Activated T-helper 17 cell treated with anti-CD3 and anti-CD28 coated beads, Interleukin-2, amount 50 U/mL, for 72 hours (primary cell): ENCODE measurements at regions not wholly inside any gene's neighbourhood (a gene's known extent, or its start where the extent isn't known, plus 50 kb on each side); places are given as distances from the start of the nearest gene placed in this dataset.
"Not testable (repeated sequence)": the region's sequence is repeated elsewhere in the genome, so short reads cannot be mapped to it uniquely, and the experiment has no call there.

ENCODE experiments used
- ATAC-seq: fragments of 150-1000 bp; cut with Tn5 transposase; replicated peaks from 2 replicates; pipeline ENCODE4 v1.10.0; 2021; ENCODE audit warnings: mild to moderate bottlenecking, moderate library complexity
- H3K27ac Mint-ChIP-seq: one replicate; pipeline ENCODE4 v1.8.0; 2022; ENCODE audit warnings: mixed read lengths
- H3K27me3 Mint-ChIP-seq: one replicate; pipeline ENCODE4 v1.8.0; 2022; ENCODE audit warnings: mixed read lengths
- H3K36me3 Mint-ChIP-seq: one replicate; pipeline ENCODE4 v1.8.0; 2022; ENCODE audit warnings: low read depth, mild to moderate bottlenecking, mixed read lengths
- H3K4me1 Mint-ChIP-seq: one replicate; pipeline ENCODE4 v1.8.0; 2022; ENCODE audit warnings: mixed read lengths
- H3K4me3 Mint-ChIP-seq: one replicate; pipeline ENCODE4 v1.8.0; 2022; ENCODE audit warnings: mild to moderate bottlenecking, mixed read lengths
- H3K9me3 Mint-ChIP-seq: one replicate; pipeline ENCODE4 v1.8.0; 2022; ENCODE audit warnings: mixed read lengths

DNA sequence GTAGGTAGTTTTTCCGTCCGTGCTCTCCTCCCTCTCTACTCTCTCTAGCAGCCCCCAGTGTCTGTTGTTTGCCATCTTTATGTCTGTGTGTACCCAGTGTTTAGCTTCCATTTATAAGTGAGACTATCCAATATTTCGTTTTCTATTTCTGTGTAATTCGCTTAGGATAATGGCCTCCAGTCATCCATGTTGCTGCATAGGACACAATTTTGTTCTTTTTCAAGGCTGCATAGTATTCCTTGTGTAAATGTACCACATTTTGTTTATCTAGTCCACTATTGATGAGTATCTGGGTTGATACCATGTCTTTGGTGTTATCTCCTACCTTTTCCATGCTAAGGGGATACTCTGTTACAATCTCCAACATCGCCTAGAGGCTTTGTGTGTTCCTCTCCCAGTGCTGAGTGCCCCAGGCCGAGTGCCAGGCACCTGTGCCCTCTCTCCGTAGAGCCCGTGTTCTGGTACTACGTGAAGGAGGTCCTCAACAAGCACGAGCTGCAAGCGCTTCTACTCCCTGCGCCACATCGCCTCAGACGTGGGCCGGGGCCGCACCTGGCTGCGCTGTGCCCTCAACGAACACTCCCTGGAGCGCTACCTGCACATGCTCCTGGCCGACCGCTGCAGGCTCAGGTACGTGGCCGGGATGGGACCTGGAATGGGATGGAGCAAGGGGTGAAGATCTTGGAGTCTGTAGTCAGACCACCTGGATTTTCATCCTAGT, 51.0 kb downstream of the NPIPB11 start:
- not testable (repeated sequence) for ATAC-seq, H3K4me3 Mint-ChIP-seq, H3K4me1 Mint-ChIP-seq, H3K9me3 Mint-ChIP-seq, H3K36me3 Mint-ChIP-seq, H3K27ac Mint-ChIP-seq, H3K27me3 Mint-ChIP-seq

DNA sequence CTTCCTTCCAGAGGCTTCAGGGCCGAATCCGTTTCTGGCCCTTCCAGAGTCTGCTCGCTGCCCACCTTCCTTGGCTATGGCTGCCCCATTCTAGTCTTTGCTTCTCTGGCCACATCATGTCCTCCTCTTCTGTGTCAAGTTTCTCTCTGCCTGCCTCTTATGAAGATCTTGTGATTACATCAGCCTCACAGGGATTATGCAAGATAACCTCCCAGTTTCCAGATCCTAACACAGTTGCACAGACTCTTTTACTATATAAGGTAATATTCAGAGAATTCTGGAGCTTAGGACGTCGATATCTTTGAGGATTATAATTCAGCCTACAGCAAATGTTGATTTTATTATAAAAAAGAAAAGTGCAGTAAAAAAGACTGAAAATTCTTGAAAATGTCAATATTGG, 52.1 kb downstream of the NPIPB11 start:
- not testable (repeated sequence) for H3K27me3 Mint-ChIP-seq, ATAC-seq, H3K4me1 Mint-ChIP-seq, H3K9me3 Mint-ChIP-seq, H3K27ac Mint-ChIP-seq, H3K4me3 Mint-ChIP-seq, H3K36me3 Mint-ChIP-seq

DNA sequence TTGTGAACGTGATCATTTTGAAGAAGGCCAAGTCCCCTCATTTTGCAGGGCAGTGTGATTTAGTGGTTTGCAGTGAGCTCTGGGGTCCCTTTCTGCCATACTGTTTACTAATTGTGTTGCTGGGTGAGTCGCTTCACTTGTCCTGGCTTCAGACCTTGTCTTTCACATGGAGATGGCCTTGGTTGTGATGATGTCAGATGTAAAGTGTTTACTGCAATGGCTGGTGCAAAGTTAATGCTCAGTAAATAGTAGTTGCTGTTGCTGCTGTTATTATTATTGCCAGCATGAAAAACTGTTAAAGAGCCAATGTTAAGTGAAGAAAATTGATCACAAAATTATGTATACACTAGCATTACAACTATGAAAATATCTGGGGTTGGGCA, 53.9 kb downstream of the NPIPB11 start:
- H3K4me1 Mint-ChIP-seq, H3K4me3 Mint-ChIP-seq, ATAC-seq, H3K27ac Mint-ChIP-seq, H3K27me3 Mint-ChIP-seq, H3K36me3 Mint-ChIP-seq, H3K9me3 Mint-ChIP-seq: not testable (repeated sequence)

DNA sequence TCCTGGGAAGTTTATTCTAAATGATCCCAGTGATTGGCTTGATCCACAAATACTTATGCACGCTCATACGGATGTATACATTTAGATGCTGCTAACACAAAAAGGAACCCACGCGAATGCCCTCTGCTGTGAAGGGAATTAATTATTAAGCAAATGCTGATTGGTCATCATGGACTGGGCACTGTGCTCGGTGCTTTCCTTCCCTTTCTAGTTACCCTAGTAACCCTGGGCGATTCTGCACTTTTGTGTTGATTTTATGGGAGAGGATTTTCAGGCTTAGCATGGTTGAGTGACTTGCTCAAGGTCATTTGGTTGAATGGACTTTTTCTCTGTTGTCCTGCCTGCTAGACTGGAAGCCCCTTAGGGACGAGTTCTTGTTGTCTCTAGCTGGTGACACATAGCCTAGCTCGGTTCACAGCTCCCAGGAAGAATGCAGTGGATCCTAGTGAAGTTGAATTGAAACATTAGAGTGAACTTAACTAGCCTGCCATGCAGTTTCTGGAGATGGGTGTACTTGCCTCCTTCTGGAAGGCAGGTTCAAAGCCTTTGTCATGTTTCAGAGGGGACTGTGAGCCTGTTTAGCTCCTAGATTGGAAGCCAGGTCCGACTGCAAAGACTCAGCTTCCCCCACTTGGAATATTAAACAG, 54.4 kb downstream of the NPIPB11 start:
- H3K9me3 Mint-ChIP-seq, H3K27ac Mint-ChIP-seq, H3K4me3 Mint-ChIP-seq, H3K27me3 Mint-ChIP-seq, H3K36me3 Mint-ChIP-seq, ATAC-seq, H3K4me1 Mint-ChIP-seq: not testable (repeated sequence)

DNA sequence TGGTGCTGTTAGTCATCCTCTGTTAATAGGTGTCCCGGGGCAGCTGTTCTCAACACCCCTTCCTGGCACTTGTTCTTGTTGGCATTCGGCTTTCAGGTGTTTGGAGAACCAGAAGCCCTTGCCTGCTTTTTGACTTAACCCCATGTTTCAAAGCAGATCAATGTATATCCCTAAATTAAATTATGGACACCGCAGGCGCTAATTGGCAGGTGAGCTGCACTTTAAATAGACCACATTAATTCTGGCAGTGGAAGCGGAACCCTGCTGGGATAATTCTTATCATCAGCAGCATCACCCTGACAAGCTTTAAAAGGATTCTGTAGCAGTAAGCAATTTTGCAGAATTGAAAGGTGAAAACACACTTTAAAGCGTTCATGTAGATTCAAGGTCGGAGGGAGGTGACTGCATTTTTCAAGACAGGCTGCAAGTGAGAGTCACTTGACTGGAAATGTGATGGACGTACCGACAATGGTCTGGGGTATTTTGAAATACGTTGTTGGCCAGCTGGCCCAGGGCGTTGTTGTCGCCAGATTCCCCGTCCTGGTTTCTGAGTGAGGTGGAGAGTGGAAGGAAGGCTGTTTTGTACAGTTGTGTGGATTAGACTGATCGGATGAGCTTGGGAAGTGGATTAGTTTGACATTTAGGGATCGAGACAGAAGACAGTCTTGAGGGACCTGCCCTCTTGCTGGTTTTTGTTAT, 55.1 kb downstream of the NPIPB11 start:
- not testable (repeated sequence) for H3K9me3 Mint-ChIP-seq, H3K27me3 Mint-ChIP-seq, H3K4me1 Mint-ChIP-seq, ATAC-seq, H3K36me3 Mint-ChIP-seq, H3K27ac Mint-ChIP-seq, H3K4me3 Mint-ChIP-seq

DNA sequence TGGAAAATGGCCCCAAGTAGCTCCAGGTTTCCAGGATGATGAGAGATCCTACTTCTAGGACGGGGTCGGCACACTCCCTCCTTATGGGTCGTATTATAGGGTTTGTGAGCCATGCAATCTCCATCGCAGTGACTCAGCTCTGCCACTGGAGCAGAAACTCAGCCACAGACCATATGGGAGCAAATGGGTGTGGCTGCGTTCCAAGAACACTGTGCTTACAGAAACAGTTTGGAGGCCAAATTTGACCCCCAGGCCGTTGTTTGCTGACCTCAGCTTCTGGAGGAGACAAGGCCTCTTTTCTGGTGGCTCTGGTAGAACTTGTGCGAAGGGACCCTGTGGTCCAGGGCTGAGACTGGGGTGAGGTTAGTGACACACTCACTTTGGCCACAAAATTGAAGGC, 56.5 kb downstream of the NPIPB11 start:
- H3K27me3 Mint-ChIP-seq, H3K4me3 Mint-ChIP-seq, H3K9me3 Mint-ChIP-seq, H3K27ac Mint-ChIP-seq, H3K36me3 Mint-ChIP-seq, ATAC-seq, H3K4me1 Mint-ChIP-seq: not testable (repeated sequence)

DNA sequence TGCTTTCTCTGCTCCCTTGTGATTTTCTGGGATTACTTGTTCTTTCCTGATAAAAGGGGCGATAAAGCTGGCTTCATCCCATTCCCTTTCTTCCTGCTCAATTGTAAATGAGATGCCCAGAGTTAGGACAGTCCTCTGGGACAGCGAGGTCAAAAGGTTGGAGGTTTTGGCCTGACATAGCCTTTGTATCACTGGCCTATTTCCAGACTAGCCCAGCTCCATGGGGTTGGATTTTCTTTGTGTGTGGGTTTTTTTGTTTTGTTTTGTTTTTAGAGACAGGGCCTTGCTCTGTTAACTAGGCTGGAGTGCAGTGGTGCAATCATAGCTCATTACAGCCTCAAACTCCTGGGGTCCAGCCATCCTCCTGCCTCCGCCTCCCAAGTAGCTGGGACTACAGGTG, 57.8 kb downstream of the NPIPB11 start:
- ATAC-seq, H3K27me3 Mint-ChIP-seq, H3K9me3 Mint-ChIP-seq, H3K4me1 Mint-ChIP-seq, H3K27ac Mint-ChIP-seq, H3K36me3 Mint-ChIP-seq, H3K4me3 Mint-ChIP-seq: not testable (repeated sequence)

DNA sequence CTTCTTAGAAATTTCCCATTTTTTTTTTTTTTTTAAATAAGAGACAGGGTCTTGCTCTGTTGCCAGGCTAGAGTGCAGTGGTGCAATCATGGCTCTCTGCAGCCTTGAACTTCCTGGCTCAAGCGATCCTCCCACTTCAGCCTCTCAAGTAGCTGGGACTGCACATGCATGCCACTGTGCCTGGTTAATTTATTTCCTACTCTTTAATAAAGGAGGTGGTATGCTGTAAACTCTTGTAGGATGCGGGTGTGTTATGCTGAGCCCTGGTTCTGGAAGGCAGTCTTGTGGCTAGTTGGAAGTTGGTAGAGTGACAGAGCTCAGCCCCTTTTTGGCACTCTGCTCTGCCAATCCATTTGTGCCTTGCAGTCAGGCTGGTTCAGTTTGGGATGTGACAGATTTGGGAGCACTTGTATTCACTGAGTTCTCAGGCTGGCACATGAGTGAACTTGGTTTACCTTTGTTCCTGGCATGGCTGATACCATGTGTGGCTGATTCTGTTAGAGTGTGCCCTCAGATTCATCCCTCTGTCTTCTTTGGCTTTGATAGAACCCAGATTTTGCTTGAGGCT, 58.3 kb downstream of the NPIPB11 start:
- not testable (repeated sequence) for H3K27ac Mint-ChIP-seq, H3K4me1 Mint-ChIP-seq, H3K9me3 Mint-ChIP-seq, H3K4me3 Mint-ChIP-seq, ATAC-seq, H3K36me3 Mint-ChIP-seq, H3K27me3 Mint-ChIP-seq

DNA sequence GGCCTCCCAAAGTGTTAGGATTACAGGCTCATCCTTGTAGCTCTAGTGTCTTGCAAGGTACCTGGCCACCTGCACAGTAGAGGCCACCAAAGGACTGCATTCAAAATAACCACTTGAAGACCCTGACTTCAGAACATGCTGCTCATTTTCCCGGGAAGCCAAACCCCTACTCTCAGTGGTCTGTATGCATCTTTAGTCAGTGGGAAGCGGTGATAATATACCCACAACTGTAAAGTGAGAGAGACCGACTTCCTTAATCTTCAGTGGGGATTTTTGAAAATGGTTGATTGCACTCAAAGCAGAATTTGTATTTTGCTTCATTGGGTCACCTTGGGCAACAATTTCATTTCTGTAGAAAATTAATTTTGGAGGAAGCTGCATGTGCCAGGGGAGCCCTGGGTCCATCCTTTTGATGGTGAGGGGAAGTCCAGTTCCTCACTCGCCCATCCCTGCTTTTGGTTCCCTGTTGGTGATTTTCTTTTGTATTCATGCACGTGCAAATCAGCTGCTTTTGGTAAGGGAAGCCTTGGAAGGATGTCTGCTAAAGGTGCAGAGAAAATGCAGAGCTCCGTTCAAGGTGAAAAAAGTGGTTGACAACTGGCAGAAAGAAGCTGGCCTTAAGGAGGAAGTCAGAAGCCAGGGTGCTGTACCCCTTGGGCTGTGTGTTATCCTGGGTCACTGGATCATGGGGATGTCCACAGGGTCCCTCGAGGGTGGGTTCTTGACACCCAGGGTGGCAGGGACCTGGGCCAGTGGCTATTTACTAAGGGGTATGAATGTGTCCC, 59.5 kb downstream of the NPIPB11 start:
- ATAC-seq, H3K4me1 Mint-ChIP-seq, H3K36me3 Mint-ChIP-seq, H3K9me3 Mint-ChIP-seq, H3K4me3 Mint-ChIP-seq, H3K27me3 Mint-ChIP-seq, H3K27ac Mint-ChIP-seq: not testable (repeated sequence)

DNA sequence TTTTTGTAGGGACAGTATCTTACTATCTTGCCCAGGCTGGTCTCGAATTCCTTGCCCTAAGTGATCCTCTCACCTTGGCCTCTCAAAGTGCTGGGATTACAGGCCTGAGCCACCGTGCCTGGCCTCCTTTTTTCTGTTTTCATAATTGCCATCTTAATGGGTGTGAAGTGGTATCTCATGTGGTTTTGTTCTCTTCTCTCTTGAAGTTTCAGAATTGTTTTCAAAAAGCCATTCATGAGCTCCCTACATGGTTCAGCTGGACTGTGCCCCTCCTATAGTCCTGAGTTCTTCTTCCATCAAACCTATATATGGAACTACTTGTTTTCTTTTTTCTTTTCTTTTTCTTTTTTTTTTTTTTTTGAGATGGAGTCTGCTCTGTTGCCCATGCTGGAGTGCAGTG, 60.3 kb downstream of the NPIPB11 start:
- H3K4me1 Mint-ChIP-seq, H3K9me3 Mint-ChIP-seq, H3K27me3 Mint-ChIP-seq, H3K27ac Mint-ChIP-seq, H3K4me3 Mint-ChIP-seq, H3K36me3 Mint-ChIP-seq: not testable (repeated sequence)
- peak; percentile 47 for ATAC-seq

DNA sequence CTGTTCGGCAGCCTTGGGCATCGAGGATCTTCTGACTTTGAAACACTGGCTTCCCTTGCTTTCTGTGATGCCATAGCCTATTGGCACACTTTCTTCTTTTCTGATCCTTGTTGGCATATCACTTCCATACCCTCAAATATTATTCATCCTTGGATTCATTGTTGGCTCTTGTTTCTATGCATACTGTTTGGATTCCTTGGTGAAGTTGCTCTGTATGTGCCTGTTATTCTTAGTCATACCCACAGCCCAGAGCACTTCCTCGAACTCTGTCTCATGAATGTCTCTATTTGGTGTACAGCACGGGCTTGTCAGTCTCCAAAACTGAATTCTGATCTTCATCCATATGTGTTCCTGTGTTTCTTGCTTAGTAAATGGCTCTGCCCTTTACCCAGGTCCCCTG, 63.6 kb downstream of the NPIPB11 start:
- not testable (repeated sequence) for H3K9me3 Mint-ChIP-seq, H3K36me3 Mint-ChIP-seq, H3K4me1 Mint-ChIP-seq, H3K4me3 Mint-ChIP-seq, ATAC-seq, H3K27me3 Mint-ChIP-seq, H3K27ac Mint-ChIP-seq

DNA sequence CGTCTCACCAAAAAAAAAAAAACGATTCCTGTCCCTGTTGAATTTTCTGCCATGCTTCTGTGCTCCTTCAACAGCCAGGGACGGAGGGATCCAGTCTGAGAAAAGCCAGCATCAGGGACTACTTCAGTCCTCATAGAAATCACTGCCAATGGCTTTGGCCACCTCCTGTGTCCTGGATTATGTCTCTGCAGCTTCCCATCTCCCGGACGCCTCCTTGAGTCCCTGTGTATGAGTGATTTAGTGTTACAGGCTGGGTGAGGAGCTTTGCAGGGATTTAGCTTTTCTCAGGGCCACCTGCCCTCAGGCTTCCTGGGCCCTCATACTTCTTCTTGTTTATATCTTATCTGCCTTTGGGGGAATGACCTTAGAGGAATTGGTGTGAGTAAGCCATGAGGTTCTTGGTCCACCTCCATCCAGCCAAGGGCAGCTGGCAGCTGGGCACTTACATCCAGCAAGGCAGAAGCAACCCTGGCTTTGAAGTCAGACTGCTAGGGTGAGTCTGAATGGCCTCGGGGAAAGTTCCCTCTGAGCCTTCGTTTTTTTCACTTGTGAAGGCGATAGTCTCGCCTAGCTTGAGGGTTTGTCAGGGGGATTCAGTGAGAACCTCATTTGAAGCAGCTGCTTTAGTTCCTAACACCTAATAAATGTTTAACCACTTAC, 65.6 kb downstream of the NPIPB11 start:
- H3K36me3 Mint-ChIP-seq, H3K9me3 Mint-ChIP-seq, H3K27me3 Mint-ChIP-seq, H3K27ac Mint-ChIP-seq, H3K4me3 Mint-ChIP-seq, H3K4me1 Mint-ChIP-seq, ATAC-seq: not testable (repeated sequence)

DNA sequence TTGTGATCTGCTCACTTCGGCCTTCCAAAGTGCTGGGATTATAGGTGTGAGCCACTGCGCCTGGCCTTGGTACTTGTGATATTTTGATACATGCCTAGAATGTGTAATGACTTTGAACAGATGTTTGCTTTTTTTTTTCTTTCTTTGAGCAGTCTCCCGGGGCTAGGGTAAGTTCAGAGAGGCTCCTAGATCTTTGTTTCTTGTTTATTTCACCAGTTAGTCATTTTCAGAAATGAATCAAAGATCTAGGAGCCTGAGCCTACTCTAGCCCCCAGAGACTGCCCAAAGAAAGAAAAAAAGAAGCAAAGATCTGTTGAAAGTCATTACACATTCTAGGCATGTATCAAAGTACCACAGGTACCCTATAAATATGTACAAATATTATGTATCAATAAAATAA, 66.3 kb downstream of the NPIPB11 start:
- not testable (repeated sequence) for H3K27me3 Mint-ChIP-seq, H3K9me3 Mint-ChIP-seq, H3K36me3 Mint-ChIP-seq, H3K4me1 Mint-ChIP-seq, H3K27ac Mint-ChIP-seq, H3K4me3 Mint-ChIP-seq
- ATAC-seq: peak; percentile 49
